NT2/D1 (cell line): ENCODE measurements at regions not wholly inside any gene's neighbourhood (a gene's known extent, or its start where the extent isn't known, plus 50 kb on each side); places are given as distances from the start of the nearest gene placed in this dataset.

Experiments
- SUZ12 ChIP-seq: IDR thresholded peaks from 2 replicates; pipeline ENCODE4 v1.6.1; 2011; ENCODE audit not compliant: insufficient read length, insufficient read depth; ENCODE audit errors: extremely low read depth
- YY1 ChIP-seq: IDR thresholded peaks from 2 replicates; pipeline ENCODE4 v1.6.1; 2011; ENCODE audit not compliant: insufficient read length, insufficient read depth
- ZNF274 ChIP-seq: IDR thresholded peaks from 2 replicates; pipeline ENCODE4 v1.6.1; 2011; ENCODE audit warnings: mild to moderate bottlenecking, low read depth, low read length

DNA sequence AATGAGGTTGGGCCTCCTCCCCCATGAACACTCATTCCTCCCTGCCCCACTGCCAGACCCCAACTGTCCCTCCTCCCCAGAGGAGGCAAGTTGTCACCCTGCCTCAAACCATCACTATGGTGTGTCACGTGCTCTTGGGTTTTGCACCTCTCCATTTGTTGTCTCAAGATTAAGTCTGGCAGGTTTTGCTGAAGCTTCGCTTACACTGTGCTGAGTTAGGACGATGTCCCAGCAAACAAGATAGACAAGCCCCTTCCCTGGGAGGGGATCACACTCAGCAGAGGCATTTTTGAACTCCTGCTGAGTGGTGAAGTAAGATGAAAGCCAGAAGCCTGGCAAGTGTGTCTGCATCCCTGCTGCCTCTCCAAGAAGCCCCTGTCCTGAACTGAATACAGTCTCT, 78.3 kb downstream of the CBLN1 start:
- no peak for TF ChIP-seq YY1
- no peak for TF ChIP-seq SUZ12
- TF ChIP-seq ZNF274 = no peak
